ENCODE measurements at regions not wholly inside any gene's neighbourhood (a gene's known extent, or its start where the extent isn't known, plus 50 kb on each side); places are given as distances from the start of the nearest gene placed in this dataset.

DNA sequence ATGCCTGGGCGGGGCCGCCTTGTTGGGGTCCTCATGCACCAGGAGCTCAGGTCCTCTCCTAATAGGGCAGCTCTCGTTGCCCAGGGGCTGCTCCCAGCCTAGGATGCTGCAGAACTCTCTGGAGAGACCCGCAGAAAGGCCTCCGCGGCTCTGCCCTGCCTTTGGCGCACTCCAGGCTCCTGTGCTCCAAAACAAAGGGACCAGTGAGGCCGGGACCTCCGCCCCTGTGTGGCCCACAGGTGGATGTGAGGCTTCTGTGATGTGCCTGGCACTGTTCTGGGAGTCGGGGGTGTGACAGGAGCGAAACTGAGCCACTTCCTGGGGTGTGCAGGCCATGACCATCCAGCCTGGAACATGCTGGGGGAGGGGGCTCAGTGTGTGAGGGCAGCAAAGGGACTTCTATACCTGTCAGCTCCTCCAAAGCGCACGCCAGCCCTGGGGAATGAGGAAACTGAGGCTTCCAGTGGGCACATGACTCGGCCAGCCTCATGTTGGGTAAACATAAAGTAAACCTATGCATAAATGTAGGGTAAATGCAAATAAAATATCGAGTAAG, 153.2 kb downstream of the IRF8 start:
- no peak for DNase-seq (ENCODE audit: low spot score)

DNA sequence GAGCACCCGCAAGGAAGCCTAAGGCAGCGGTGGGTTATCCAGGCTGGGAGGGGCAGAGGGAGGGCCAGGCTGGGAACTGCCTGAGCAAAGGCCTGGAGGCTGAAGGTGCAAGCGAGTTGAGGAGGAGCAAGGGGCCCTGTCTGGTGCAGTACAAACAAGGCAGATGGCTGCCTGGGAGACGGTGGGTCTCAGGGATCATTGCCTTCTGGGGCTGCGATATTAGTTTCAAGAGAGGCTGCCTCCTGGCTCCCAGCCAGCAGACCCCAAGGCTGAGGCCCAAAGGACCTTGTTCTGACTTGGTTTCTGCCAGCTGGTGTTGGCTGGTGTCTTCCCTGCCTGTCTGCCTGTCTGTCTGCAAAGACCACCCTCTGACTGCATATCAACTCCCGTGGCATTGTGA, 154.0 kb downstream of the IRF8 start:
- no peak for DNase-seq (ENCODE audit: low spot score)

DNA sequence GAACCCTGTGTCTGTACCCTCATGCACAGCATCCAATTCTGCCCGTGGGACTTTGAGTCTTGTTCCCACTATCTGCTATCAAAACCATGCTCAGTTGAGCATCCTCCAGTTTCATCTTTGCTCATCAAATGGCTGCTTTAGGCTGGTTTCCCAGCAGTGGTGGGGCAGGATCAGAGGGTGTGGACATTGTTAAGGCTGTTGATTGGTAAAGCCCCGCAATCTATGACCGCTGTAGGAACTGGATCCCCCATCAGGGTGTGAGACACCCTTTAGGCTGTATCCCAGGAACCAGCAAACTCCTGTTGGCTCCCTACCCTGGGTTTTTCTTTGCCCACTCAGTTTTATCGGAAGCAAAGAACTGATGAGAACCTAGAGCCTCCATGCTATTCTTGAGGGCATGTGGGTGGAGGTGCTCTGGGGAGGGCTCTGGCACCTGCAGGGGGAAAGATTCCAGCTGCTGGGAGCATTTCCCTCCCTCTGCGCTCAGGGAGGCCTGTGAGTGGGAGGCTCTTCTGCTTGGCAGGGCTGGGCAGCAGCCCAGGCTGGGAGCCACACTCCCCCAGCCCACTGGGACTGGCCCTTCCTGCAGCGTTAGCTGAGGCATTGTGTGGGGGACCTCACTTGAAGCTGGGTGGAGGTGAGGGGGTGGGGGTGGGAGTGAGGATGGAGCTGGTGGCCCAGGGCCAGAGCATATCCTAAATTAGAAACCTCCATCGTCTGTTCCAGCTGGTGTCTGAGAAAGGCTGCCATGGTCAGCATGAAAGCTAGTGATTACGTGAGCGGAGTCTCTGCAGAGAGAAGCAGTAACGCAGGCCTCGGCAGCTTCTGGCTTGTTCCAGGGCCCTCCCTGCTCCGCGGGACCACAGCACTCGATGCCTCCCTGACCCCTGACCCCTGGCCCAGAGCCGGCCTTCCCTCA, 160.6 kb downstream of the IRF8 start:
- no peak for DNase-seq (ENCODE audit: low spot score)

DNA sequence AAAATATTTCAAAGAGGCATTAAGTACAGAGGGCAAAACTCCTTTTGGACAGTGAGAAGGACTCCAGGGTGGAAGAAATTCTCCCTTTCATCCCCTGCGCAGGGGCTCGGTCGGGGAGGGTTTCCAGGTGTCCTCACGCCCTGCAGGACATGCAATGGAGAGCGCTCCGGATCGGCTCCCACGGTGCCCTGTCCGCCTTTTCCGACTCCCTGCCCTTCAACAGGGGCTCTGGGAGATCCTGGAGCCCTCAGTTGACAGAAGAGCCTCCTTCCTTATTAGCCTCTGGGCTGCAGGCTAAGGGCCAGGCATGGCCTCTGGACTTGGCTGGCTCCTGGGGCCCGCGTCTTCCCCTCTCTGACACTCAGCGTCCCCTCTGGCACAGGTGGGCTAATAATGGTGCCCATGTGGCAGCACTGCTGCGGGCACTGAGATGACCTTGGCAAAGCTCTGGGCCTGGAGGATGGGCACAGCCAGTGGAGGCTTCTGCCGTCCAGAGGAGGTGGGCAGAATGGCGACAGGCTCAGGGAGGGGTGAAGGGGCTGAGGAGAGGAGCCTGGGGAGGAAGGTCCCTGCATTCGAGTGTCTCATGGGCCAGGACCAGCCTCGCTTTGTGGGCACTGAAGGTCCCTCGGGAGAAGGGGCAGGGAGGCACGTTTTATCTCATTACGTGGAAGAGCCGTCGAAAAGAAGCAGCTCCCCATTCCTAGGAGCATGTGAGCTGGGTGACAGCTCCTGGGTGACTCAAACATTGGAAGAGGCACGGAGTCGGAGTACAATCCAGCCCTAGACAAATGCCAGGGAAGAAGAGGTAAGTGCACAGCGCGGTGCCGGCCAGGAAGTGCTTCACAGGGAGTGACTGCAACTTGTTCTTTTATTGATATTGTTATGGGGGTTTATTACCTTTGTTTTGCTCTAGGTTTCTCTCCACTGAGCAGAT, 161.7 kb downstream of the IRF8 start:
- DNase-seq (ENCODE audit: low spot score) = no peak

DNA sequence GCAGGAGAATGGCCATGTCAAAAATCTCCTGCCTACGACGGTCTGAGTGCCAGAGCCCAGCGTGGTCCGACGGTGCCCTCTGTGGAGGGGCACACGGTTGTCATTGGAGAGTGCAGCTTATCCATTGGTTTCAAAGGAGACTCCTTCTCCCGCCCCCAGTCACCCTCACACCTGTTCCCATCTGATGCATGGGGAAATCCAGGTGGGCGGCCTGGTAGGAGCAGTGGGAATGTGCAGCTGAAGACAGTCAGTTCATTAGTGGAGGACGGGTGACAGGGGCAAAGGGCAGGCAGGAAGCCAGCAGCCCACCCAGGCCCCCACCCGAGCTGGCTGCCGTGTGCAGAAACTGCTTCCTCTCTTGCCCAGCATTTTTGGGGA, 162.3 kb downstream of the IRF8 start:
- DNase-seq (ENCODE audit: low spot score) = no peak

DNA sequence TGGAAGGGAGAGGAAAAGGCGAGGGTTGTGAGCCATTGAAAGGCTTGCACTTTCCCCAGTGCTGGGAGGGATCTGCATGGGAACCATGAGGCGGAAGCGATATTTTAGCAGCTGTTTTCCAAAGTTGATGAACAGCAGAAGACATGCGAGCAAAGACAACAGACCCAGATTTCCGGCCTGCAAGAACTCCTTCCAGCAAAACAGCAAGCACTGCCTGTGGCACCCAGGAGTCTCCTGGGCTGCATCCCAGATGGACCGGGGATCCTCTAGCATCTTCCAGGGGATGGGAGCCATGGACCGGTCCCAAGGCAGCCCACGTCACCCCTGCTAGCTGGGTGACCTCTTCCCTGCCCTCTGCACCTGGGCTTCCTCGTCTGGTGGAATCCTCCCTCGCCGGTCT, 162.8 kb downstream of the IRF8 start:
- DNase-seq (ENCODE audit: low spot score) = no peak

DNA sequence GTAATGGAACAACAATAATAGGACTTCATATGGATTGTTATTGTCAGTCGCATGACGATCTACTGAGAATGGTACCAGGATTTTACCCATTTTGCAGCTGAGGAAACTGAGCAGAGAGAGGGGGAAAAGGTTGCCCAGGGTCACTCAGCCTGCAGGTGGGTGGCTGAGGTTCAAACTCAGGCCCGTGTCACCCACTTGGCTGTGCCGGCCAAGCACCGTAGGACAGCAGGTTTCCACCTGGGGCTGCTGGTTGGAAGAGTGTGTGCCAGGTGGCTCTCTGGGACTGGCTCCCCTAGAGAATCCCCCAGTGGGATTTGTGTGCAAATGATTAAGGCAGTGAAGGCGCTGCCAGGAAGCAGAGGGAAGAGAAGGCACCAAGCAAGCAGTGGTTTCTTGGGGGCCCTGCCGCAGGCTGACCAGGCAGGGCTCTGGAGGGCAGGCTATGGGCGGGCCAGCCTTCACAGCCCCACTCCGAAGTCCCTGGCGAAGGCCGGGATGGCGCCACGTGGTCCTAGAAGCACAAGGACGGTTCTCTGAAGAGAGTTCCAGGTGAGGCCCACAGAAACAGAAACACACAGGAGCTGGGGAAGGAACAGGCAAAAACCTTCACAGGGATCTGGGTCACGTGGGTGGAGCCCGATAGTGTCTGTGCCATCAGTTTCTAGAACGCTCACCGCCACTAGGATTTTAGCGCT, 163.5 kb downstream of the IRF8 start:
- no peak for DNase-seq (ENCODE audit: low spot score)

DNA sequence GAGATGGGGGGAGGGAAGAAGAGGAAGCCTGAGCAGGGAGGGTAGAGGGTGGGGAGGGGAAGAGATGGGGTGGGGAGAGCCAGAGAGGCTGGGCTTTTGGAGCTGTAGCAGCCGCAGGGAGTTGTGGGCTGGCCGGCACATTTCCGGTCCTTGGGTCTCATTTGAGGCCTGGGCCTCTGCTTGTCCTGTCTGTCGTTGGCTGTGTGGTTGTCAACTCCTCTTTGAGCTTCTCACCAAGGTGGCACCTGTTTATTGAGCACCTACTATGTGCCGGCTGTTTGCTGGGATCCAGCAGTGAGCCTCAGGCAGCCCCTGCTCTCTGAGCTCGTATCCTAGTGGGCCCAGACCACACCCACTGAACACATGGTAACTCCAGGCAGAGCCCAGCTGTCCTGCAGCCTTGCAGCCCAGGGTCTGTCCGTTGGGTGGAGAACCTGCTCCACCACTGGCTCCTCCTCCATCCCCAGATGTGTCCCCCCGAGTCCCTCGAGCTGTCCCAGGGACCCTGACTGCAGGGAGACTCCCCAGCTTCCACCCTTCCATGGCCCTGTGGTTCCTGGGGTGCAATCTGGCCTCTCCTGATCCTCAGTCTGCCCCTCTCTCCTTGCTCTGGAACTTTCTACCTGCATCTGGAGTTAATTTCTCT, 164.9 kb downstream of the IRF8 start:
- DNase-seq (ENCODE audit: low spot score) = no peak

DNA sequence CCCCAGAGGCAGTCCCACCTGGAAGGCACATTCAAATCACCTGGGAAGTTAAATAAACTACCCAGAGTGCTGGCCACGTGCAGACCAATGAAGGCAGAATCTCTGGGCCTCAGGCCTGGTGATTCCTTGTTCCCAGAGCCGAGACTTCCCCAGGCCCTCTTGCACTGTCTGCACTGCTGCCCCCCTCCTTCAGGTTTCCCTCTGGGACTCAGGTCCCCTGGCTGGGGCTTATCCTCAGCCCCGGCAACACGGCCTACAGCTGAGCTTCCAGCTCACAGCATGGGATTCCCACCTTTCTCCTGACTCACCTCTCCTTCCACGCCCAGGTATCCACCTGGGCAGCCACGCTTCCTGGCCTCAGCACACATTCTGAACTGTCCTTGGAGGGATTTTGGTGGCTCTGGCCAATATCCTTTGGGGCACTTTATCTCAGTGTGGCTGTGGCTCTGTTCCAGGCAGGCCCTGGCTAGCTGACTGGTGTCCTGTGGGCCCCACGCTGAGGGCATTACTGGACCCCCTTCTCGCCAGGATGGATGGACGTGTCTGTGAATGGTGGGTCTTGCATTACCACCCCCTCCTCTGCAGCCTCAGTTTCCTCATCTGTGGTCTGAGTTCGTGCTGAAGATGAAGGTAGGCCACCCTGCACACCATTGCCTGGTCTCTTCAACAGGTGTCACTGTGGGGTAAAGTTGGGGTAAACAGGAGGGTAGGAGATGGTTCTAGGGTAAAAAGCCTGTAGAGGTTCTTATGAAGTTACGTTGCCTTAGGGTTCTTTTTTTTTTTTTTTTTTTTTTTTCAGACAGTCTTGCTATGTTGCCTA, 165.7 kb downstream of the IRF8 start:
- no peak for DNase-seq (ENCODE audit: low spot score)

DNA sequence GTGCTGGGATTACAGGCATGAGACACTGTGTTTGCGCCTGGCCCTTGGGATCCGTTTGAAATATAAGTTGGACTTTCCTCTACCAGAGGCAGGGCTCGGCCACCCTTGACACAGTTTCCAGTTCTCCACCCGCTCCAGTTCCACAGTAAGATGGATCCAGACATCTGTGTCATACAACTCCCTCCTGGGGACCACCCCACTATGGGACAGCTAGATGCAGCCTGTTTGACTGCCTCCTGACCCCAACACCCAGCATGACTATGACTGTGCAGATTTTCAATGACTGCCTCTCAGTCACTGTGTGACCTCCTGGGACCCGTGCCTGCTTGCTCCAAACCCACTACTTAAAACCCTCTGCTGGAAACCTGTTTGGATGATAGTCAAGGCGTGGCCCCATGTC, 166.7 kb downstream of the IRF8 start:
- no peak for DNase-seq (ENCODE audit: low spot score)

DNA sequence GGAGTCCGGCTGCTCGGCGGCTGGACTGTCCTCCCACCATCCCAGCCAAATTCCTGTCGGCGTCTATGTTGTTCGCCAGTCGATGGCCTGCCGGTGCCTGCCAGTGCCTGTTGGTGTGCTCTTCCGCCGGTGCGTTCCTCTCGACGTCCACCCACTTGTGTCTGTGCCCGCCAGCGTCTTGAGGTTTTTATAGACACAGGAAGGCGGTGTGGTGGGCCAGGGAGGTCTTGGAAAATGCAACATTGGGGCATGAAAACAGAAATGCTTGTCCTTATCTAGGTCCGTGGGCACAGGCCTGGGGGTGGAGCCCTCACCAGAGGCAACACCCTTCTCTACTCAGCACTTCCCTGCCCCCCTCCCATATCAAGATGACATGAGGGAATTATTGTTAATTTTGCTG, 167.8 kb downstream of the IRF8 start:
- DNase-seq (ENCODE audit: low spot score) = no peak

DNA sequence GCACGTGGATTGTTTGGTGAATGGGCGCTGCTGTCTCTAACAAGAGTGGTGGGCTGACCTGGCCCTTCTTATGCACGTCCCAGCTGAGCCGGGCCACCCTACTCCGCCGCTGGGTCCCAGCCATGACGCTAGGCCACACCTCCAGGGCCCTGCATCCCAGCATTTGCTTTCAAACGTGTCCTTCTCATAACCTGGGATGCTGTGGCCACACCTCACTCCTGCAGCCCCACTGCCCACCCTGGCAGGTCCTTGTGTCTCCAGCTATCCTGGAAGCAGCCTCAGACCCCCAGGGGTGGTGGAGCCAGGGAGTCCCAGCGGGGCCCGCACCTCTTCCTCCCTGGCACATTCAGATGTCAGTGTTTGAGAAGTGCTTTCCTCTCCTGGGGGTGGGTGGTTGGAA, 168.6 kb downstream of the IRF8 start:
- no peak for DNase-seq (ENCODE audit: low spot score)

DNA sequence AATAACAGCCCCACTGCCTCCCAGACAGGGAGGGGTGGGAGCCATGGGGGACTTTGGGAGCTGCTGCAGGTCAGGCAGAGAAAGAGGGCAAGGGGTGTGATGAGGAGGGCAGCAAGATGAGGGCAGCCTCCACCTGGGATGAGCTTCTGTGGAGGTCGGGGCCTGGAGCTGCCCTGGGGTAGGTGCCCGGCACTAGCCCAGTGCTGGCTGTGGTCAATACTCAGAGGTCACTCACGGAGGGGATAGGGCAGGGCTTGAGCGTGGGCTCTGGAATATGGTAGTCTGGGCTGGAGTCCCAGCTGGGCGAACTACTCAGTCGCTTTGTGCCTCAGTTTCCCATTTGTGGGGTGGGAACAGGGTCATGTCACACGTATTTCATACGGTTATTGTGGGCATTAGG, 169.0 kb downstream of the IRF8 start:
- no peak for DNase-seq (ENCODE audit: low spot score)

DNA sequence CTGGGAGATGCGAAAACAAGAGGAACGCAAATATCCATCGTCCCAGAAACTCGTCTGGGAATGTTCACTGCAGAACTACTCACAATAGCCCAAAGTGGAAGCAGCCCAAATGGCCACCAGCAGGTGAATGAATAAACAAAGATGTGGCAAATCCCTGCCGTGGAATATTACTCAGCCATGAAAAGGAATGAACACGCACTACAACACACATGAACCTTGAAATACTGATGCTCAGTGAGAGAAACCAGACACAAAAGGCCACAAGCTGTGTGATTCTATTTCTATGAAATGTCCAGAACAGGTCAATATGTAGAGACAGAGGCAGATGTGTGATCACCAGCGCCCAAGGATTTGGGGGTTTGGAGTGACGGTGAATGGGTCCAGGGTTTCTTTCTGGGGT, 169.8 kb downstream of the IRF8 start:
- DNase-seq (ENCODE audit: low spot score) = no peak

DNA sequence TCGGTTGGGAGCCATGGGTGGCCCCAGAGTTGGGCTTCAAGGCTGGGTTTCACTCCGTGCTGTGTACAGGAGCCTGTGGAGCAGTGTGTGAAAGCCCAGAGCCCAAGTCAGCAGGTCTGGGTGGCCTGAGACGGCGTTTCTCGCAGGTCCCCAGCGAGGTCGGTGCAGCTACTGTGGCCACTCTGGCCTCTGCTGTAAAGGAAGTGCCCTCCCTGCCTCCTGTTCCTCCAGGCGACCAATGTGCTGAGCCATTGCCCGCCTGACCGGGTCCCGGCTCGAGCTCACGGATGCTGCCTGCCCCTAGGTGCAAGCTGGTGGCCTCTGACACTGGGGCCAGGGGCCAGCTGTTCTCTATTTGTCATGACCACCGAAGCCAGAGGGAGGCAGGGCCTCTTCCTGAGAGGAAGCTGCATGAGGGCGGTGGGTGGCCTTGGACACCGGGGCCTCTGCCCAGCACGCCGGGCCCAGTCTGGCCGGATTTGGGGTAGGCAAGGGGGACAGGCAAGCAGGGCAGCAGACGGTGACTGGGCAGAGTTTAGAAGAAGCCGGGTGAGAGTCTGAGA, 170.9 kb downstream of the IRF8 start:
- DNase-seq (ENCODE audit: low spot score) = no peak

DNA sequence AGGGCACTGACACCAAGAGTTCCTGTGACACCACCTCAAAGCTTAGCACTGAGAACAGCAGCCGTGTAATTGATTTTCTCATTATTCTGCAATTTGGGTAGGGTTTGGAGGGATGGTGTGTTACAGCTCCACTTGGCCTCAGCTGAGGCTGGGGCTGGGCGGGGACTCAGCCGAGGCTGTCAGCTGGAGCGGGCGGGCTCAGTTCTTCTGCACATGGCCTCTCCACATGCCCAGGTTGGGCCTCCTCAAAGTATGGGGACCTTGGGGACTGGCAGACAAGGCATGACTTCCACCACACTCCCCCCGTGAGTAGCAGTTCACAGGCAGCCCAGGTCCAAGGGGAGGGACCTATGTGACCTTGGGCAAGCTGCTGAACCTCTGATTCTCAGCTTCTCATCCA, 171.5 kb downstream of the IRF8 start:
- no peak for DNase-seq (ENCODE audit: low spot score)

DNA sequence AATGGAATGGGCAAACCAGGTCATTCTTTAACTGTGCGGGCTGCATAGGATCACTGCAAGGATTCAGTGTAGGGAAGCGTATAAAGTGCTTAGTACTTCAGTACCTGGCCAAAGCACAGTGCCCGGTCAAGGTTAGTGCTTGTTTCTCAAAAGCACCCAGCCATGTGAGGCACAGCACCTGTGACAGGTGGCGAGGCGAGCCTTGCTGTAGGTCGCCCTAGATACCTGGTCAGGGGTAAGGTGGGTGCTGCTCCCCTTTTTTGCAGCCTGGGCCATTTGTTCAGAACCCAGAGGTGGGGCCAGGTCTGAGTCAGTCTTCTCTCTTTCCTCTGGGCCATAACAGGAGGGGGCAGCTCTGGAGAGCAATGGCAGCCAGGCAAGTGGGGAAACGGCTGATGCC, 172.0 kb downstream of the IRF8 start:
- DNase-seq (ENCODE audit: low spot score) = no peak

DNA sequence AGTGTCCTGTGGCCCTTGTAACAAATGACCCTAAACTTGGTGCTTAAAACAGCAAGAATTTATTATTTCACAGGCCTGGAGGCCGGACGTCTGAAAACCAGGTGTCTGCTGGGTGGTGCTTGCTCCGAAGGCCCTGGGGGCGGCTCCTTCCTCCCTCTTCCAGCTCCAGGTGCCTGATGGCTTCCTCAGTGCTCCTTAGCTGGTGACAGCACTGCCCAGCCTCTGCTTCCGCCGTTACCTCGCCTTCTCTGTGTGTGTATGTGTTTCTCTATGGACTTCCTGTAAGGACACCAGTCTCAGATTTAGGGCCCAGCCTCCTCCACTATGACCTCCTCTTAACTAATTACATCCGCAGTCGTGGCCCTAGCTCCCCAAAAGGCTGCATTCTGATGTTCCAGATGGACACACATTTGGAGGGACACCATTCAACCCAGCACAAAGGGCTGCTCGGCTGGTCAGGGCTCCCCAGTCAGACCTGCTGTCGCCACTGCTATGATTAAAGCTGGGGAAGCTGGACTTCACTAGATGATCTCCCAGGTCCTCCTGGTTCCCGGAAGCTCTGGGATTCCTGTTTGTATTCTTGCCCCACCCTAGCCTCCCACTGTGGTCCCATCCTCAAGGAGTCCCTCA, 172.8 kb downstream of the IRF8 start:
- DNase-seq (ENCODE audit: low spot score) = no peak
